ENCODE measurements at regions not wholly inside any gene's neighbourhood (a gene's known extent, or its start where the extent isn't known, plus 50 kb on each side); places are given as distances from the start of the nearest gene placed in this dataset.
"Not testable (repeated sequence)": the region's sequence is repeated elsewhere in the genome, so short reads cannot be mapped to it uniquely, and the experiment has no call there.

GRCh38 chr17:14545156-14545906, 244.4 kb downstream of the HS3ST3B1 start:
- H3K27ac ChIP-seq = no peak overlapping the region
- no peaks in the 10 kb centered on the region for H3K9me3 ChIP-seq
- TF ChIP-seq CTCF (IDR thresholded peaks at IDR 0.05) (no peak), POLR2A (IDR thresholded peaks at IDR 0.05) (no peak)

GRCh38 chr17:14541714-14542113, 240.8 kb downstream of the HS3ST3B1 start:
- no peaks in the 10 kb centered on the region for H3K36me3 ChIP-seq
- H3K27ac ChIP-seq = no peak overlapping the region
- no peak overlapping the region for H3K4me3 ChIP-seq
- intact Hi-C loops (cut with DNase I; ENCODE audit: low total_unique reads) = no loop called here
- no peaks in the 10 kb centered on the region for H3K4me1 ChIP-seq
- TF ChIP-seq CTCF (IDR thresholded peaks at IDR 0.05) (no peak), POLR2A (IDR thresholded peaks at IDR 0.05) (no peak)
- no peak for DNase-seq
- H3K9me3 ChIP-seq = no peaks in the 10 kb centered on the region
- H3K27me3 ChIP-seq = no peaks in the 10 kb centered on the region

More at GRCh38 chr17:14545156-14545906, 244.4 kb downstream of the HS3ST3B1 start:
- intact Hi-C loops (cut with DNase I; ENCODE audit: low total_unique reads) = no loop called here
- no peaks in the 10 kb centered on the region for H3K36me3 ChIP-seq
- no peaks in the 10 kb centered on the region for H3K4me1 ChIP-seq
- no peak overlapping the region for H3K4me3 ChIP-seq
- H3K27me3 ChIP-seq = no peaks in the 10 kb centered on the region
- DNase-seq = no peak

- intact Hi-C loops (cut with DNase I; ENCODE audit: low total_unique reads) = no loop called here
- no peaks in the 10 kb centered on the region for H3K4me1 ChIP-seq
- no peaks in the 10 kb centered on the region for H3K27me3 ChIP-seq
- H3K9me3 ChIP-seq = no peaks in the 10 kb centered on the region
- no peak for TF ChIP-seq POLR2A (IDR thresholded peaks at IDR 0.05)
- TF ChIP-seq CTCF (IDR thresholded peaks at IDR 0.05) = no peak
- H3K4me3 ChIP-seq = no peak overlapping the region
- no peak overlapping the region for H3K27ac ChIP-seq
- DNase-seq = no peak
- no peaks in the 10 kb centered on the region for H3K36me3 ChIP-seq
These were observed 238.9 kb downstream of the HS3ST3B1 start for GRCh38 chr17:14539801-14540200.

GRCh38 chr17:14532242-14532641, 231.4 kb downstream of the HS3ST3B1 start:
- H3K4me1 ChIP-seq; H3K36me3 ChIP-seq; H3K27me3 ChIP-seq; DNase-seq; H3K4me3 ChIP-seq; H3K27ac ChIP-seq; H3K9me3 ChIP-seq; intact Hi-C loops (cut with DNase I; ENCODE audit: low total_unique reads): not testable (repeated sequence)

- no peak overlapping the region for H3K27ac ChIP-seq
These were observed 224.9 kb downstream of the HS3ST3B1 start for GRCh38 chr17:14525551-14526455.

More at GRCh38 chr17:14525551-14526455, 224.9 kb downstream of the HS3ST3B1 start:
- Histone ChIP-seq H3K4me1 (no peaks in the 10 kb centered on the region), H3K9me3 (no peaks in the 10 kb centered on the region), H3K27me3 (no peaks in the 10 kb centered on the region), H3K4me3 (no peak overlapping the region), H3K36me3 (no peaks in the 10 kb centered on the region)
- DNase-seq = no peak
- intact Hi-C loops (cut with DNase I; ENCODE audit: low total_unique reads) = no loop called here
- TF ChIP-seq CTCF (IDR thresholded peaks at IDR 0.05) (no peak), POLR2A (IDR thresholded peaks at IDR 0.05) (no peak)

All from uterus (tissue), 3 donors.